Gastrocnemius medialis (tissue), 4 donors: ENCODE measurements at regions not wholly inside any gene's neighbourhood (a gene's known extent, or its start where the extent isn't known, plus 50 kb on each side); places are given as distances from the start of the nearest gene placed in this dataset.

Source experiments
- ATAC-seq, 2 donors: fragments of 150-250 bp; one replicate each; pipeline ENCODE4 v1.9.1; 2016
- DNase-seq, 2 donors: peaks; one replicate each; pipeline ENCODE4 v3.0.0-alpha.2; 2019
- H3K27ac ChIP-seq, 4 donors: fragments of 200-600 bp; sonication (generic); 1 replicate in 1 of 4; 2 replicates in 3 of 4; pipeline ENCODE4 v1.5.1; 2016 to 2018; ENCODE audit warnings: mild to moderate bottlenecking in 2 of 4, moderate library complexity in 1 of 4
- H3K27me3 ChIP-seq, 3 donors: fragments of 200-600 bp; sonication (generic) in 2 of 3; 1 replicate in 1 of 3; 2 replicates in 2 of 3; pipeline versions ENCODE4 v1.5.1 to v1.6.0; 2016 to 2019; ENCODE audit warnings: mild to moderate bottlenecking in 1 of 3, moderate library complexity in 1 of 3
- H3K36me3 ChIP-seq, 2 donors: fragments of 200-600 bp; sonication (generic) in 1 of 2; one replicate each; pipeline ENCODE4 v1.5.1; 2017 to 2018
- H3K4me1 ChIP-seq, 2 donors: fragments of 200-600 bp; sonication (generic) in 1 of 2; one replicate each; pipeline ENCODE4 v1.5.1; 2016 to 2017; ENCODE audit warnings: mild to moderate bottlenecking in 2 of 2
- H3K4me3 ChIP-seq, 4 donors: fragments of 200-600 bp; sonication (generic) in 3 of 4; 1 replicate in 1 of 4; 2 replicates in 3 of 4; pipeline ENCODE4 v1.5.1; 2016 to 2019; ENCODE audit warnings: mild to moderate bottlenecking in 2 of 4
- H3K9me3 ChIP-seq, 3 donors: fragments of 200-600 bp; sonication (generic) in 2 of 3; 1 replicate in 1 of 3; 2 replicates in 2 of 3; pipeline ENCODE4 v1.5.1; 2016 to 2019
- POLR2A ChIP-seq, 2 donors: fragments of 450-650 bp; IDR thresholded peaks; one replicate each; pipeline ENCODE4 v1.6.1; 2017; ENCODE audit warnings: antibody characterized with exemption in 2 of 2, mild to moderate bottlenecking in 2 of 2, moderate library complexity in 2 of 2
- in situ Hi-C, 4 donors: fragments of 200-750 bp; cut with MboI; loops; one replicate each; pipeline versions ENCODE4 v1.15.0 to v1.8.0; 2017; ENCODE audit warnings: low sequenced_read_pairs in 4 of 4
- intact Hi-C: fragments of 100-400 bp; cut with DNase I; formaldehyde crosslinking; loops from one replicate; pipeline ENCODE4 v1.15.1; 2023; ENCODE audit warnings: low total_unique reads
- TF ChIP-seq, protein P1 (sequence below), 5 experiments: fragments of 450-650 bp in 3 of 5; fragments of 200-600 bp in 2 of 5; sonication (generic) in 2 of 5; IDR thresholded peaks in 4 of 5; conservative IDR thresholded peaks in 1 of 5; 1 replicate in 4 of 5; 2 replicates in 1 of 5; pipeline ENCODE4 v1.5.1; 2016 to 2019; ENCODE audit warnings: antibody characterized with exemption in 5 of 5, mild to moderate bottlenecking in 3 of 5, moderate library complexity in 3 of 5

DNA sequence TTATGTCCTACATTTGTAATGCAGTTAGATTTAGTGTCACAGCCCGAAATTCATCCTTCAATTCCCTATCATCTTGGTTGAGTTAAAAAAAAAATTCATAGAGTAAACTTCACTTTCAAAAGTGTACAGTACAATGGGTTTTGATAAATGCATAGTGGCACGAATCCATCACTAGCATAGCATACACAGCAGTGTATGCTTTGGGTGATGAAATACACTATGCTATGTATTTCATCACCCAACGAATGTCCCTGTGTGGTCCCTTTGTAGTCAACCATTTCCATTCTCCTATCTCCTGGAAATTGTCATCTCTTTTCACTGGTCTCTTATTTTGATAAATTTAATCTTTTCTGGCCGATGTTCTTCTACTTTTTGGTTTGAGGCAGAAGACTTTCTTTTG lies 129.4 kb upstream of the BASP1 start:
- in situ Hi-C loops (no loop called here), intact Hi-C loops (no loop called here)
- no peaks in the 10 kb centered on the region for H3K9me3 ChIP-seq
- no peaks in the 10 kb centered on the region for H3K4me1 ChIP-seq
- no peak for TF ChIP-seq POLR2A (IDR thresholded peaks at IDR 0.05)
- TF ChIP-seq, protein P1, sequence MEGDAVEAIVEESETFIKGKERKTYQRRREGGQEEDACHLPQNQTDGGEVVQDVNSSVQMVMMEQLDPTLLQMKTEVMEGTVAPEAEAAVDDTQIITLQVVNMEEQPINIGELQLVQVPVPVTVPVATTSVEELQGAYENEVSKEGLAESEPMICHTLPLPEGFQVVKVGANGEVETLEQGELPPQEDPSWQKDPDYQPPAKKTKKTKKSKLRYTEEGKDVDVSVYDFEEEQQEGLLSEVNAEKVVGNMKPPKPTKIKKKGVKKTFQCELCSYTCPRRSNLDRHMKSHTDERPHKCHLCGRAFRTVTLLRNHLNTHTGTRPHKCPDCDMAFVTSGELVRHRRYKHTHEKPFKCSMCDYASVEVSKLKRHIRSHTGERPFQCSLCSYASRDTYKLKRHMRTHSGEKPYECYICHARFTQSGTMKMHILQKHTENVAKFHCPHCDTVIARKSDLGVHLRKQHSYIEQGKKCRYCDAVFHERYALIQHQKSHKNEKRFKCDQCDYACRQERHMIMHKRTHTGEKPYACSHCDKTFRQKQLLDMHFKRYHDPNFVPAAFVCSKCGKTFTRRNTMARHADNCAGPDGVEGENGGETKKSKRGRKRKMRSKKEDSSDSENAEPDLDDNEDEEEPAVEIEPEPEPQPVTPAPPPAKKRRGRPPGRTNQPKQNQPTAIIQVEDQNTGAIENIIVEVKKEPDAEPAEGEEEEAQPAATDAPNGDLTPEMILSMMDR (IDR thresholded peaks at IDR 0.05 in 4 of 5, conservative IDR thresholded peaks at IDR 0.05 in 1 of 5), result no peak
- no peaks in the 10 kb centered on the region for H3K27me3 ChIP-seq
- no peak overlapping the region for H3K4me3 ChIP-seq
- no peak for ATAC-seq
- H3K27ac ChIP-seq, result no peak overlapping the region
- DNase-seq, result no peak
- H3K36me3 ChIP-seq, result no peaks in the 10 kb centered on the region

DNA sequence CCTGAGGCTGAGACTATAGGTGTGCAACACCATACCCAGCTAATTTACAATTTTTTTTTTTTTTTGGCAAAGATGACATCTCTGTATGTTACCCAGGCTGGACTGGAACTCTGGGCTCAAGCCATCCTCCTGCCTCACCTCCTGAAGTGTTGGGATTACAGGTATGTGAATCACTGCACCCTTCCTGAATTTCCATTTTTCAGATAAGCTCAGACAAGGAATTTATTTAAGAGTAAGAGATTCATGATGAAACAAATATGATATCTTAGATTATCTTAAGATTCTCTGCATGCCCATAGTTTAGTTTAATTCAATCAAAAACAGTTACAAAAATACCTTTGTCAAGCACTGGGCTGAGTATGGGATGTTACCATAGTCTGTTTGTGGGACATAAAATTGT lies 128.4 kb upstream of the BASP1 start:
- Histone ChIP-seq H3K4me1 (no peaks in the 10 kb centered on the region), H3K27ac (no peak overlapping the region), H3K36me3 (no peaks in the 10 kb centered on the region), H3K4me3 (no peak overlapping the region), H3K9me3 (no peaks in the 10 kb centered on the region), H3K27me3 (no peaks in the 10 kb centered on the region)
- no peak for DNase-seq
- in situ Hi-C loops, result no loop called here
- no peak for ATAC-seq
- intact Hi-C loops, result no loop called here
- TF ChIP-seq, protein P1 (IDR thresholded peaks at IDR 0.05 in 4 of 5, conservative IDR thresholded peaks at IDR 0.05 in 1 of 5), result no peak
- no peak for TF ChIP-seq POLR2A (IDR thresholded peaks at IDR 0.05)

DNA sequence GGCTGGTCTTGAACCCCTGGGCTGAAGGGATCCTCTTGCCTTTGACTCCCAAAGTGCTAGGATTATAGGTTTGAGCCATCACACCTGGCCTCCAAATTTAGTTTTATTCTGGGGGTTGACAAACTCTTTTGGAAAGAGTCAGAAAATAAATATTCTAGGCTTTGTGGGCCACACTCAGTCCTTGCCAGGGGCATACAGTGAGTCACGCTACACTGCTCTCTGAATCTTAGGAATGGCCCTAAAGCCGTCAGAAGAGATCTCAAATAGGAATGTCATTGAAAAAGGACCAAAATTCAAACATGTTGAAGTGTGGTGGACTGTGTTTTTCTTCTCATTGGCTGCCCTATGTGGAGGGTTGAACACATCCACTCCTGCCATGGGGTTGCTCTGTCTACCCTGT lies 127.7 kb upstream of the BASP1 start:
- Histone ChIP-seq H3K27me3 (no peaks in the 10 kb centered on the region), H3K4me3 (no peak overlapping the region), H3K9me3 (no peaks in the 10 kb centered on the region), H3K36me3 (no peaks in the 10 kb centered on the region), H3K27ac (no peak overlapping the region), H3K4me1 (no peaks in the 10 kb centered on the region)
- ATAC-seq (no peak), DNase-seq (no peak)
- in situ Hi-C loops (no loop called here), intact Hi-C loops (no loop called here)
- TF ChIP-seq, protein P1 (IDR thresholded peaks at IDR 0.05 in 4 of 5, conservative IDR thresholded peaks at IDR 0.05 in 1 of 5), result no peak
- TF ChIP-seq POLR2A (IDR thresholded peaks at IDR 0.05), result no peak

DNA sequence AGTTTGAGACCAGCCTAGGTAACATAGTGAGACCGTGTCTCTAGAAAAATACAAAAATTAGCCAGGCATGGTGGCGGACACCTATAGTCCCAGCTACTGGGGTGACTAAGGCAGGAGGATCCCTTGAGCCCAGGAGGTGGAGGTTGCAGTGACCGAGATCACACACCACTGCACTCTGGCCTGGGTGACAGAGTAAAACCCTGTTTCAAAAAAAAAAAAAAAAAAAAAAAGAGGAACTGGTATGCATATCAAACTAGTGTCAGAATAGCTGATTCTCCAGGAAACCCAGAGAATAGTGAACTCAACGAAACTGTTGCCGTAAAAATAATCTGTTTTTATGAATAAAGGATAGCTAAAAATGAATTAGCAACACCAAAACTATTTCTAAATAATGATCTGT lies 126.6 kb upstream of the BASP1 start:
- Histone ChIP-seq H3K4me1 (no peaks in the 10 kb centered on the region), H3K9me3 (no peaks in the 10 kb centered on the region), H3K27ac (no peak overlapping the region), H3K36me3 (no peaks in the 10 kb centered on the region), H3K4me3 (no peak overlapping the region), H3K27me3 (no peaks in the 10 kb centered on the region)
- TF ChIP-seq, protein P1 (IDR thresholded peaks at IDR 0.05 in 4 of 5, conservative IDR thresholded peaks at IDR 0.05 in 1 of 5), result no peak
- TF ChIP-seq POLR2A (IDR thresholded peaks at IDR 0.05), result no peak
- no peak for ATAC-seq
- no peak for DNase-seq
- intact Hi-C loops, result no loop called here
- in situ Hi-C loops, result no loop called here

DNA sequence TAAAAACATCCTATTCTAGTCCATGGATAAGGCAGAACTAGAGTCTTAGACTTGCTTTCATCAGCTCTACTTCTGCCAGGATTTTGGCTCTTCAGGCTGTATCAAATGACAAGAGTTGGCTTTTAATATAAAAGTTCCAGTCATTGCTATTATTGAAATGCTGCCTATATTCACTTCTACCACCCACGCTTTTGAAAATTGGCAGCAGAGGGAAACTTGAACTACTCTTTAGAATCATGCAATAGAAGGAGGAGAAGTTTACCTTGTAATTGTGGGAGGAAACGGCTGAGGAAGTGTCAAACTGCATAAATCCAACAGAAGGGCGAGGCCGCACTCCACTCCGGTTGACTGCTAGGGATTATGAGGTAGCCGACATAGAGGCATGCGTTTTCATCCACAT lies 122.6 kb upstream of the BASP1 start:
- ATAC-seq (no peak), DNase-seq (no peak)
- intact Hi-C loops, result no loop called here
- TF ChIP-seq, protein P1 (IDR thresholded peaks at IDR 0.05 in 4 of 5, conservative IDR thresholded peaks at IDR 0.05 in 1 of 5), result no peak
- no peak for TF ChIP-seq POLR2A (IDR thresholded peaks at IDR 0.05)
- Histone ChIP-seq H3K27ac (no peak overlapping the region), H3K36me3 (no peaks in the 10 kb centered on the region), H3K4me1 (no peaks in the 10 kb centered on the region), H3K9me3 (no peaks in the 10 kb centered on the region), H3K27me3 (no peaks in the 10 kb centered on the region), H3K4me3 (no peak overlapping the region)
- in situ Hi-C loops, result no loop called here
